HG03520 (cell line): ENCODE measurements at regions not wholly inside any gene's neighbourhood (a gene's known extent, or its start where the extent isn't known, plus 50 kb on each side); places are given as distances from the start of the nearest gene placed in this dataset.

ENCODE experiments used
- ATAC-seq: cut with Tn5 transposase; IDR thresholded peaks from one replicate; pipeline ENCODE4 v1.9.1; 2021; ENCODE audit warnings: mild to moderate bottlenecking, moderate library complexity; ENCODE audit not compliant: unreplicated experiment

GRCh38 chr3:67733269-67733950 is 79.0 kb upstream of the SUCLG2 start:
- ATAC-seq = no peak

GRCh38 chr3:67724434-67724833 is 70.0 kb upstream of the SUCLG2 start:
- no peak for ATAC-seq

- no peak for ATAC-seq
These were observed 69.5 kb upstream of the SUCLG2 start for GRCh38 chr3:67723863-67724262.

- ATAC-seq = no peak
These were observed 64.9 kb upstream of the SUCLG2 start for GRCh38 chr3:67719333-67719732.

DNA sequence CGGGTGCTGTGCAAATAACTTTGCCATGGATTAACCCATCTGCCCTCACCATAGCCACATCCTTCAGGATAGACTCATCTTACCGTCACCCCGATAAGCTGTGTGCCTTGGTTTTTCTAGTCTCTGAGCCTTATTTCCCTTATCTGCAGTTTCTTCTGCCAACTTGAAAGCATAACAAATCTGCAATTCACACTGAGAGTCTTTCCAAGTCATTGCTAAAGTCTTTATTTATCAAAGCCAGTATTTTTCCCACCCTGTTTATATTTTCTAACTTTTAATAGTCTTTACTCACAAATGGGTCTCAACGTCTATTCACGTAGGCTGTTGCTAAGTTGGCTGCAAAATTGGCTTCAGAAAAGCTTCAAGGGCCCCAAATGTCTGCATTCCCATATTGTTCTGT is 61.6 kb upstream of the SUCLG2 start:
- ATAC-seq = no peak

GRCh38 chr3:67713764-67714469 is 59.5 kb upstream of the SUCLG2 start:
- ATAC-seq = no peak

- no peak for ATAC-seq
These were observed 57.8 kb upstream of the SUCLG2 start for GRCh38 chr3:67712259-67712658.

DNA sequence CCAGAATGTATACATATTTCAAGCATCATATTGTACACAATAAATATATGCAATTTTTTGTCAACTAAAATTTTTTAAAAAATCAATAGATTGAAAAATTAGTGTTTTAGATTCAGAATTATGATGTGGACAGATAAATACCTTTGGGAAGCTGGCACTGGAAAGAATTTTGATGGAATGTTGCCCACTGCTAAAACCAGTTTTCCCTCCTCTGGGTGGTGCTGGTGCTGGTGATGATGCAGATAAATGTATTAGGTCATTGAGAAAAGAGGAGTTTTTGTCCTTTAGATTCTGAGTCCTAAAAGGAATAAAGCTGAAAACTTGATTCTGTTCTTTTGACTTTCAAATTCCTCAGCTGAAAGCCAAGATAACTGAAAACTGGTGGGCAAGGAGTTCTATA is 56.0 kb upstream of the SUCLG2 start:
- ATAC-seq = no peak

- ATAC-seq = no peak
These were observed 52.5 kb upstream of the SUCLG2 start for GRCh38 chr3:67706934-67707333.

DNA sequence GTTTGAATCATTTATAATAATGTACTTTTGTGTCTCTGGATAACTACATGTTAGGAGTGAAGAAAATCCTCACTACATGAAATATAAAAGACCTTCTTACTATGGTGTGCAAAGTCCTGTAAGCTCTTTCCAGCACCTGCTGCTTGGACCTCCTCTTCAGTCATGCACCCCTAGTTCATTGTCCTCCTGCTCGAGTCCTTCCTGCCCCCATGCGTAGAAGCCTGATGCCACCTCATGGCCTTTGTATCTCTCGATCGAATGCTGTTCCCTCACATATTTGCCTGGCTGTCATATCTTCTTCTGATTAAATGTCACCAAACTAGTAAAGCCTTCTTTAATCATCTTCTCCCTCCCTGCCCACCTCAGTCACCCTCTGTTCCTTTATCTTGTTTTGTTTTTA is 49.9 kb upstream of the SUCLG2 start:
- no peak for ATAC-seq
